DND-41 (cell line): ENCODE measurements at regions not wholly inside any gene's neighbourhood (a gene's known extent, or its start where the extent isn't known, plus 50 kb on each side); places are given as distances from the start of the nearest gene placed in this dataset.

Source experiments
- ATAC-seq: fragments of 200-7000 bp; cut with Tn5 transposase; 3 replicates; pipeline ENCODE4 v1.9.1; 2021; ENCODE audit warnings: low read depth; ENCODE audit not compliant: insufficient read depth
- DNase-seq: peaks from one replicate; pipeline ENCODE4 v3.0.0-alpha.2; 2020
- H2AFZ ChIP-seq: 2 replicates; pipeline ENCODE4 v1.6.0; 2012; ENCODE audit warnings: low read depth, low read length
- H3K27ac ChIP-seq: 2 replicates; pipeline ENCODE4 v1.5.1; 2012; ENCODE audit warnings: low read length, inconsistent platforms
- H3K27me3 ChIP-seq: fragments of 200-600 bp; sonication (generic); 2 replicates; pipeline ENCODE4 v1.6.0; 2012; ENCODE audit warnings: low read length, mild to moderate bottlenecking, inconsistent platforms; ENCODE audit not compliant: insufficient read depth, poor library complexity
- H3K36me3 ChIP-seq: 2 replicates; pipeline ENCODE4 v1.5.1; 2012; ENCODE audit warnings: low read length, inconsistent platforms; ENCODE audit not compliant: insufficient read depth
- H3K4me1 ChIP-seq: 2 replicates; pipeline ENCODE4 v1.5.1; 2012; ENCODE audit warnings: mild to moderate bottlenecking, low read length; ENCODE audit not compliant: insufficient read depth
- H3K4me2 ChIP-seq: 2 replicates; pipeline ENCODE4 v1.6.0; 2012; ENCODE audit warnings: mild to moderate bottlenecking, moderate library complexity, low read length, inconsistent platforms; ENCODE audit not compliant: insufficient read depth
- H3K4me3 ChIP-seq, 2 experiments: fragments of 200-600 bp in 1 of 2; shearing (Covaris generic) in 1 of 2; 2 replicates each; pipeline ENCODE4 v1.5.1; 2012 to 2016; ENCODE audit warnings: inconsistent platforms in 2 of 2, low read length in 2 of 2, mild to moderate bottlenecking in 2 of 2, low read depth in 1 of 2, moderate library complexity in 1 of 2
- H3K79me2 ChIP-seq: 2 replicates; pipeline ENCODE4 v1.6.0; 2012; ENCODE audit warnings: low read length, inconsistent platforms; ENCODE audit not compliant: insufficient read depth
- H3K9ac ChIP-seq: 2 replicates; pipeline ENCODE4 v1.6.0; 2012; ENCODE audit warnings: low read depth, mild to moderate bottlenecking, inconsistent platforms, low read length, moderate library complexity
- H3K9me3 ChIP-seq: 2 replicates; pipeline ENCODE4 v1.5.1; 2012; ENCODE audit warnings: low read length, moderate library complexity, mild to moderate bottlenecking, inconsistent platforms; ENCODE audit not compliant: insufficient read depth, severe bottlenecking
- H4K20me1 ChIP-seq: 2 replicates; pipeline ENCODE4 v1.6.0; 2012; ENCODE audit warnings: low read length; ENCODE audit not compliant: insufficient read depth
- EZH2 ChIP-seq: IDR thresholded peaks from 3 replicates; pipeline ENCODE4 v1.6.1; 2012; ENCODE audit warnings: borderline replicate concordance, low read depth, mild to moderate bottlenecking, moderate library complexity, low read length, inconsistent platforms; ENCODE audit not compliant: severe bottlenecking
- TF ChIP-seq, protein P1 (sequence below): IDR thresholded peaks from 2 replicates; pipeline ENCODE4 v1.5.1; 2012; ENCODE audit warnings: borderline replicate concordance, low read length, moderate library complexity, mild to moderate bottlenecking; ENCODE audit not compliant: poor library complexity, severe bottlenecking; ENCODE audit errors: extremely low read depth

DNA sequence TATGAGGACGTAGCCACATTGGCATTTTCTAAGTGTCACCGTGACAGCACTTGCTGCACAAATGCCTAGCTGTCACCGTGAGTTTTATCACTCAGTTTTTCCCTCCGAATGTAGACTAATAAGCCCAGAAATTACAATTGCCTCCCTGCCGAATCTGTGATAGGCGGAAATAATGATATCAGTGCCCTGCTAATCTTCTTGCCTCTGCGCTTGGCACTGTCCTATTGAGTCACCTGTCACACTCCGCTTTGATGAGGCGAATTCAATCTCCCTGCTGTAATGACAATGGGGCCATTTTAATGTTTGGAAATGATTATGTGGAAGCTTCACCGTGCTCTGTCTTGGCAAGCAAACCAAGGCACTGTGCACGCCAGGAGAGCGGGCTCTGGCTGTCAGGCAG lies 112.8 kb downstream of the LINC00237 start:
- Histone ChIP-seq H3K4me1 (no peaks in the 10 kb centered on the region), H3K27me3 (peaks cover 3% of the 10 kb centered on the region), H4K20me1 (no peaks in the 10 kb centered on the region), H3K79me2 (no peaks in the 10 kb centered on the region), H3K36me3 (no peaks in the 10 kb centered on the region), H3K9ac (no peak overlapping the region), H3K4me2 (no peak overlapping the region), H3K9me3 (no peaks in the 10 kb centered on the region), H3K27ac (no peak overlapping the region), H3K4me3 (no peak overlapping the region), H2AFZ (no peak overlapping the region)
- ATAC-seq (no peak), DNase-seq (no peak)
- TF ChIP-seq EZH2, result no peak
- TF ChIP-seq, protein P1, sequence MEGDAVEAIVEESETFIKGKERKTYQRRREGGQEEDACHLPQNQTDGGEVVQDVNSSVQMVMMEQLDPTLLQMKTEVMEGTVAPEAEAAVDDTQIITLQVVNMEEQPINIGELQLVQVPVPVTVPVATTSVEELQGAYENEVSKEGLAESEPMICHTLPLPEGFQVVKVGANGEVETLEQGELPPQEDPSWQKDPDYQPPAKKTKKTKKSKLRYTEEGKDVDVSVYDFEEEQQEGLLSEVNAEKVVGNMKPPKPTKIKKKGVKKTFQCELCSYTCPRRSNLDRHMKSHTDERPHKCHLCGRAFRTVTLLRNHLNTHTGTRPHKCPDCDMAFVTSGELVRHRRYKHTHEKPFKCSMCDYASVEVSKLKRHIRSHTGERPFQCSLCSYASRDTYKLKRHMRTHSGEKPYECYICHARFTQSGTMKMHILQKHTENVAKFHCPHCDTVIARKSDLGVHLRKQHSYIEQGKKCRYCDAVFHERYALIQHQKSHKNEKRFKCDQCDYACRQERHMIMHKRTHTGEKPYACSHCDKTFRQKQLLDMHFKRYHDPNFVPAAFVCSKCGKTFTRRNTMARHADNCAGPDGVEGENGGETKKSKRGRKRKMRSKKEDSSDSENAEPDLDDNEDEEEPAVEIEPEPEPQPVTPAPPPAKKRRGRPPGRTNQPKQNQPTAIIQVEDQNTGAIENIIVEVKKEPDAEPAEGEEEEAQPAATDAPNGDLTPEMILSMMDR, result no peak

DNA sequence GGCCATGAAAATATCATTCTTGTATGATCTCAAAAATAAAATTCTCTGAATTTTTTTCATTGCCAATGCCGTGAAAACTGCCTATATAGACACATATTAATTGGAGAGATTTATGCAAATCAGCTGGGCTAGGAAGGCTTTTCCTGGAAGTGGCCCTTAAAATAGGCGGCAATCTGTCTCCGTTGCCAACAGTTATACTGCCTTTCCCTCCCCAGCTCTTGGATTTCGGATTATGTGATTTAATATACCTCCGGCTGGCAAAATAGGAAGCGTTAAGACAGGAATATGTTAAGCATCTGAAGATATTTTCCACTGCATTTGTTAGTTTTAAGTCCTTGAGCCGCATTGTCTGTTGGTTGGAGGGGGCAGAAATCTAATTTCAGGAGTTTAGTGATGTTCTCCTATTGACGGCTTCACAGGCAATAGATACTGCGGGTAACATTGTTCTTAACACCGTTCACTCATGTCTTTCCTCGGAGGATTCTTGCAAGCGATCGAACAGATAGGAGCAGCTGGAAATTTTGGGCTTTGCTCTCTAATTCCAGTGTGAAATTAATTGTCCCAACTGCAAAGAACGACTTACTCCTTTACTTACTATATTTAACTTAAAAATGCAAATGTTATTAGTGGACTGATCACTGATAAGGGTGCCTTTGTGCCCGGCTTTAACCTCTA lies 113.3 kb downstream of the LINC00237 start:
- Histone ChIP-seq H3K9me3 (no peaks in the 10 kb centered on the region), H2AFZ (no peak overlapping the region), H3K4me1 (no peaks in the 10 kb centered on the region), H3K4me2 (no peak overlapping the region), H3K36me3 (no peaks in the 10 kb centered on the region), H3K4me3 (no peak overlapping the region), H4K20me1 (no peaks in the 10 kb centered on the region), H3K27ac (no peak overlapping the region), H3K9ac (no peak overlapping the region), H3K79me2 (no peaks in the 10 kb centered on the region), H3K27me3 (peaks cover 3% of the 10 kb centered on the region)
- ATAC-seq (no peak), DNase-seq (no peak)
- TF ChIP-seq, protein P1, result no peak
- no peak for TF ChIP-seq EZH2

DNA sequence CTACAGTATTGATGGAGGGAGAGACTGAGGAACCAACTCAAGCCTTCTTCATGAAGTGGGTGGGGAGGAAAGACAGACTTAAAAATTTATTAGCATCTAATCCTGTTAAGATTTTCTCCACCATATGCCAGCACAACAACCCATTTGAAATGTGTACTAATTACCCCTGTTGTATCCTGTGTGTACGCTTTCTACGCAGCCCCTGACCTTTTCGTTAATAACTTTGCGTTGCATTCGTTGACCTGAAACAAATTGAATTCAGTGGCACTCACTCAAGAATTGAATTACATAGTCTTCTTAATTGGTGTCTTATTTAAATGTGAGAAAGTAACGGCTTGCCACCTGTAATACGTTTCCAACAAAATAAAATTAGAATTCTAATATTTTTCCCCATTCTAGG lies 113.9 kb downstream of the LINC00237 start:
- H3K36me3 ChIP-seq, result no peaks in the 10 kb centered on the region
- ATAC-seq (no peak), DNase-seq (no peak)
- no peak overlapping the region for H2AFZ ChIP-seq
- H3K4me3 ChIP-seq, result no peak overlapping the region
- no peak overlapping the region for H3K27ac ChIP-seq
- H3K9ac ChIP-seq, result no peak overlapping the region
- TF ChIP-seq, protein P1, result no peak
- TF ChIP-seq EZH2, result no peak
- no peaks in the 10 kb centered on the region for H4K20me1 ChIP-seq
- no peaks in the 10 kb centered on the region for H3K9me3 ChIP-seq
- no peaks in the 10 kb centered on the region for H3K79me2 ChIP-seq
- no peak overlapping the region for H3K4me2 ChIP-seq
- no peaks in the 10 kb centered on the region for H3K4me1 ChIP-seq
- H3K27me3 ChIP-seq, result peaks cover 3% of the 10 kb centered on the region

DNA sequence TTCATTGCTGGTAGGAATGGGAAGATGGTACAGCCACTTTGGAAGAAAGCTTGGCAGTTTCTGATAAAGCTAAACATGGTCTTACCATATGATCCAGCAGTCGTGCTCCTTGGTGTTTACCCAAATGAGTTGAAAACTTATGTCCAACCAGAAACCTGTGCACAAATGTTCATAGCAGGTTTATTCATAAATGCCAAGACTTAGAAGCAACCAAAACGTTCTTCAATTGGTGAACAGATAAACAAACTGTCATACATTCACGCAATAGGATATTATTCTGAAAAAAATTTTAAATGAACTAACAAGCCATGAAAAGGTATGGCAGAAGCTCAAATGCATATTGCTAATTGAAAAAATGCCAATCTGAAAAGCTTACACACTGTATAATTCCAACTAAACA lies 117.1 kb downstream of the LINC00237 start:
- Histone ChIP-seq H3K4me3 (no peak overlapping the region), H3K27me3 (peaks cover 3% of the 10 kb centered on the region), H3K27ac (no peak overlapping the region), H3K4me1 (no peaks in the 10 kb centered on the region), H3K79me2 (no peaks in the 10 kb centered on the region), H3K4me2 (no peak overlapping the region), H4K20me1 (no peaks in the 10 kb centered on the region), H2AFZ (no peak overlapping the region), H3K9me3 (no peaks in the 10 kb centered on the region), H3K36me3 (no peaks in the 10 kb centered on the region), H3K9ac (no peak overlapping the region)
- ATAC-seq (no peak), DNase-seq (no peak)
- no peak for TF ChIP-seq EZH2
- TF ChIP-seq, protein P1, result no peak
